ENCODE measurements at regions not wholly inside any gene's neighbourhood (a gene's known extent, or its start where the extent isn't known, plus 50 kb on each side); places are given as distances from the start of the nearest gene placed in this dataset.

DNA sequence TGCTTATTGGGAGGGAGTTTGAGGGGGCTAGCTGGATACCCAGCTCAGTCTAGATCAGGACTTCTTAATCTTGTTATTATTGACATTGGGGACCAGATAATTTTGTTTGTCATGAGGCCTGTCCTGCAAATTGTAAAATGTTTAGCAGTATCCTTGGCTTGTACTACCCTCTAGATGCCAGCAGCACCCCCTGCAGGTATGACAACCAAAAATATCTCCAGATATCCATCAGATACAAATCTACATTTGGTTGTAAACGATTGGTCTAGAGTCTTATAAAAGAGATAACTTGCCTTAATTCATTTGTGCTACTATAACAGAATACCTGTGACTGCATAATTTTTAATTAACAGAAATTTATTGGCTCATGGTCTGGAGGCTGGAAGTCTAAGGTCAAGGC is 1232.2 kb downstream of the XPNPEP1 start:
- DNase-seq (ENCODE audit: low read depth) = no peak

DNA sequence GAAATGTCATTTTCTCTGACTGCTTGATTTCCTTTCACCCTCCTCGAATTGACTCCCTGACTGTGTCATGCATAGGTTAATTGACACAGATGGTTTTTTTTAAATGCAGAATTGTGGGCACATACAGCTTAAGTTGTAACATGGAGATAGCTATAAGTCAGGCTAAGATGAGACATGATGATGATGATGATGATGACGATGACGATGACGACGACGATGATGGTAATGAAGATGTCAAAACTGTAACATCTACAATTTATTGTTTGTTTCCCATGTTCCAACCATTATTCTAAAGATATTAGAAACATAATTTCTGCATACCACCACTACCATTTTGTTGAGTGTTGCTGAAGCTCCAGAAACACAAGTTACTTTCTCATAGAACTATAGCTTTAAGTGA is 1232.8 kb downstream of the XPNPEP1 start:
- DNase-seq (ENCODE audit: low read depth) = no peak

- DNase-seq (ENCODE audit: low read depth) = no peak
Observed at GRCh38 chr10:108689891-108690290, 1233.4 kb downstream of the XPNPEP1 start.

- no peak for DNase-seq (ENCODE audit: low read depth)
Observed at GRCh38 chr10:108688314-108688713, 1235.0 kb downstream of the XPNPEP1 start.

GRCh38 chr10:108685863-108686531 is 1237.3 kb downstream of the XPNPEP1 start:
- no peak for DNase-seq (ENCODE audit: low read depth)

GRCh38 chr10:108684431-108684830 is 1238.9 kb downstream of the XPNPEP1 start:
- no peak for DNase-seq (ENCODE audit: low read depth)

DNA sequence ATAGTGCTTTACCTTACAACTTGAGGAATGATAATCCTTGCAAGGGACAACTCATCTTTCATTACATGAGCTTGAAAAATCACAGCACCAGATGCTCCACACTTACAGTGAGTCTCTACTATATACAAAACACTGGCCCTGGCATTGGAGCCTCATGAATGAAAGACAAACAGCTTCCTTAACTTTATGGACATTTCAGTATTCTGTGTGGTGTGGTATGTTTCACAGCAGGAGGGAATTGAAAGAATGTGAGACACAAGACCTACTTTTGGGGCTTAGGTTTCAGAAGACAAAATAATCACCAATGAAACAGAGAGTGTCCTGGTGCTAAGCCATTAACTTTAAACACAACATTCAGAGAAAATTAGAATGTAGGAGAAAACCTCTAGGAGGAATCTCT is 1249.6 kb downstream of the XPNPEP1 start:
- DNase-seq (ENCODE audit: low read depth) = no peak

DNA sequence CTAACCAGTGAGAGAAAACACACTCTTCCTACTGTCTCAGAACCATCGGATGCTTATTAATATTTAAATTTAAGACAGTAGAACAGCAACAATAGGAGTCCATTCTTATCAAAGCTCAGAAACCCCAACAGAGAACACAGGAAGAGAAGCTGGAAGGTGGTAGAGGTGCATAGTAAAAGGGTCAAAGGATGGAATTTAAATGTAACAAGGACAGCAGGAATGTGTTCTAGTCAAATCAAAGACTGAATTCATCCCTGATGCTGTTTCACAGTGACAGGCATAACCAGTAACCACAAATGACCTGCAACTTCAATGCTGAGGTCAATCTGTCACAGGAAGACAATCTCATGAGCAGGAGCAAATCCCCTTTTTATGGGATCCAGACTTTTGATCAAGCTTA is 1259.7 kb downstream of the XPNPEP1 start:
- no peak for DNase-seq (ENCODE audit: low read depth)

- no peak for DNase-seq (ENCODE audit: low read depth)
Observed at GRCh38 chr10:108662975-108663374, 1260.3 kb downstream of the XPNPEP1 start.

DNA sequence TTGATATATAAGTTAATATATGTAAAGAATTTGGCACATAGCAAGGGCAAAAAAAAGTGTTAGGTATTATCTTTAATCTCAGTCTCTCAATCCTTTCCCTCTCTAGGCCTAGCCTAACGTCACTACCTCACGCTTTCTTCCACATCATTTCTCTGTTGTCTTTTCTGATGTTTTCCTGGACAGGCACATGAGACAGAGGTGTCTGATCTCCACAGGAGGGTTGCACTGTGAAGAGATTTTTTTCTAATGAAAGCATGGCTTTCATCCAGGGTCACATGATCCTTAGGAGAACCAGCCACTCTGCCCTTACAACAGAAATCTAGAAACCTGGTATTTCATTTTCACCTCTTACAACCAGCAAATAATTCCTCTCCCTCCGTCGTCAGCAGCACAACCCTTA is 1268.3 kb downstream of the XPNPEP1 start:
- DNase-seq (ENCODE audit: low read depth) = no peak

DNA sequence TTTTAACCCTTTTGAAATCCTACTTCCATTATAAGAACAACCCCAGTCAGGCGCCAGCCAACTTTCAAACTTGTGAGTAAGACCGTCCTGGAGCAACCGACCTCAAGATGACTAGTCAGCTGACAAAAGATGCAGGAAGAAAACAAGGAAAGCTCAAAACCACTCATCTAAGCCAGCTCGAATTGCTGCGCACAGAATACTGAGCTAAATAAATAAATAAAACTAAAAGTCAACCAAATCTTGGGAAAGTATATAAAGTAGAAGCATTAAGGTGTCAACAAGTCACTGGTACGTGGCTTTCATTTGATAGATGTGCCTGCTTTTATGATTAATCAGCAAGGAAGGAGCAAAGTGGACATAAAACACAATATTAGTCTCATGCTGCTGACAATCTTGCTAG is 1269.8 kb downstream of the XPNPEP1 start:
- no peak for DNase-seq (ENCODE audit: low read depth)

GRCh38 chr10:108639010-108639409 is 1284.3 kb downstream of the XPNPEP1 start:
- no peak for DNase-seq (ENCODE audit: low read depth)

- no peak for DNase-seq (ENCODE audit: low read depth)
Observed at GRCh38 chr10:108638225-108638624, 1285.1 kb downstream of the XPNPEP1 start.

- no peak for DNase-seq (ENCODE audit: low read depth)
Observed at GRCh38 chr10:108633046-108633445, 1290.3 kb downstream of the XPNPEP1 start.

DNA sequence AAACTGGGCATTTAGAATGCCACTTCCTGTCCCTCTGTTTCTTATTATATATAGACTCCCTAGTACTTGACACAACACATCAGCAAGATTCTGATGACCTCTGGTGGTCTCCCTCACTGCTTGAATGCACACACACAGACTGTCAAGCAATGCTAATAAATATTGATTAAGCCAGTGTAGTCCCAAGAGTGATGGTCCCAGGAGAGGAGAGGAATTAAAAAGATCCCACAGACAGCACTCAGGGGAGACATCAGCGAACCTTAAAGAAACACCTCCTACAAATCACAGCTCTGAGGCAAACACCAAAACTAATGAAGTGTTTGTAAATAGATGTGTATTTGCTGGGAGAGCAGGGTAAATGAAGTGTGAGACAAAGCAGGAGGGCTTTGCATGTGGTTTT is 1291.2 kb downstream of the XPNPEP1 start:
- DNase-seq (ENCODE audit: low read depth) = no peak

DNA sequence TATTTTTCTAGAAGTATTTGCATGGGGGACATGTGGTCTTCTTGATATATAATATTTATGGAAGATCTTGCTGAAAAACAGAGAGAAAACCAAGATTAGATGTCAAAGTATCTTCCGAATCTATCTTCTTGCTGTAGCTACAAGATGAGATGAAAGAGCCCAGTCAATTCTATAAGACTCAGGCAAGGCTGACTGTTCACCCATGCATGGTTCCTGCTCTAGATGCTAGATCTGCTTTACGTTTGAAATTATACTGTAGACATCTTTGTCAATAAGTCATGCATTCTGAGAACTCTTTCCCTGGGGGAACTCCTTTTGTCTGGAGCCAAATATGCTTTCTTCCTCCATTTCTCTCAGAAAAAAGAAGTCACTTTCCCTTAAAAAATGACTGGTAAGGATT is 1292.0 kb downstream of the XPNPEP1 start:
- DNase-seq (ENCODE audit: low read depth) = no peak

DNA sequence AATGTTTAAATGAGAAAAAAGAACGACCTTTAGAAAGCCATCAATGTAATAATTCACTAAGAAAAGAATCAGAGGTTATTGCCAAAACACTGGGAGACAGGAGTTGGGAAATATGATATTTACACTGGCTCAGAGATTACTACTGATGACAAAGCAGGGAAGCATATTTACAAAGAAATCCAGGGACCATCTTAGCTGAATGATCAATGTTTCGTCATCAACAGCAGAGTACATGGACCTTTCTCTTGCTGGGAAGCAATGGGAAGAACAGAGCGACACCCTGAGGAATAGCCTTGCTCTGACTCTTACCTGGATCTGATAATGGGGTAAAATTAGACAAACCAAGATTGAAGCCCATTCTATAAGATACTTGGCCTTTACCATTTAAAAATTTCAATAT is 1293.5 kb downstream of the XPNPEP1 start:
- no peak for DNase-seq (ENCODE audit: low read depth)

GRCh38 chr10:108624052-108624451 is 1299.3 kb downstream of the XPNPEP1 start:
- no peak for DNase-seq (ENCODE audit: low read depth)

- DNase-seq (ENCODE audit: low read depth) = no peak
Observed at GRCh38 chr10:108620821-108621534, 1302.3 kb downstream of the XPNPEP1 start.

DNA sequence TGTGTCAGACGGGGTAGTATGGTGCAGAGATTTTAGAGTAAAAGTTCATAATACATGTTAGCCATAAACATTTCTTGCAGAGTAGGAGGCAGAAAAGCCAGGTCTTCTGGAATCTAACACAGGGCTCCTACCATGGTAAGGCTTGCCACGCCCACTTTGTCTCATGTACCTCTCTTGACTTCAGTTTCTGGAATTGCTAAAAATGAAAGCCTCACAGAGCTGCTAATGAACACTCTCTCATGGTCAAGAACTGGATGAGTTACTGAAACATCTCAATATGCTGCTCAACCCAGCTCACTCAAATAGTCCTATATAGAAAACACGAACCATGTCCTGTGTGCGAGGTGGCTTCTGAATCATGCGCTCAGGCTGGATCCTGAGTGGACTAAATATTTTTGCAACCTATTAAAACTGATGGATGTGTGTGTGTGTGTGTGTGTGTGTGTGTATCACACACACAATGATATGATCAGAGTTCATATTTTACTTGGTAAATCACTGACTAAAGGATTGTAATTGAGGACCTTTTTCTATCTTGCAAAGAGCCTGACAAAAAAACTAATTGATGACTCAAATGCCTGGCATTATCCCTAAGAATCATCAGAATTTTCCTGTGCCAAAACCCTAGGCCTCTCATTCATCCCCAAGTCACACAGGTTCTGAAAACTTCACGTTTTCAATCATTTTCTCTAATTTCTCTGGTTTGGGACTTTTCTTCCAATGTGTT is 1306.6 kb downstream of the XPNPEP1 start:
- no peak for DNase-seq (ENCODE audit: low read depth)

- no peak for DNase-seq (ENCODE audit: low read depth)
Observed at GRCh38 chr10:108615576-108616320, 1307.6 kb downstream of the XPNPEP1 start.

DNA sequence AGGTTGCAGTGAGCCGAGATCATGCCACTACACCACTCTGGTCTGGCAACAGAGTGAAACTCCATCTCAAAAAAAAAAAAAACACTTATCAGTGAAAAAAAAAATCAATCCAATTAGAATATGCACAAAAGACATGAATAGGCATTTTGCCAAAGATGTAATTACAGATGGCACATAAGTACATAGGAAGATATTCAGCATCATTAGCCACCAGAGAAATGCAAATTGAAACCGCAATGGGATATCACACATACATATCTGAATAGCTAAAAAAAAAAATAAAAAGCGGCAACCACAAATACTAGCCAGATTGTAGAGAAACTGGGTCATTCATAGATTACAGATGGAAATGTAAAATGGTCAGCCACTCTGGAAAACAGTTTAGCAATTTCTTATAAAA is 1310.8 kb downstream of the XPNPEP1 start:
- DNase-seq (ENCODE audit: low read depth) = no peak
